K562 (cell line): ENCODE measurements at regions not wholly inside any gene's neighbourhood (a gene's known extent, or its start where the extent isn't known, plus 50 kb on each side); places are given as distances from the start of the nearest gene placed in this dataset.

Experiments
- ATAC-seq: fragments of 200-7000 bp; cut with Tn5 transposase; 3 replicates; pipeline ENCODE4 v1.9.1; 2020; ENCODE audit warnings: moderate library complexity
- BruUV-seq: library from RNA; stranded (reverse); fragments of 400-500 nt; replicated peaks from 2 replicates; lab custom pipeline; 2021; lab: Mats Ljungman, UMichigan
- CTCF ChIA-PET: fragments of 300-600 bp; formaldehyde crosslinking; extraction: SDS; loops from one replicate; lab custom pipeline; 2021; ENCODE audit warnings: low intra/inter-chr PET ratio; lab: Yijun Ruan, JAX
- POLR2A ChIA-PET: fragments of 300-600, 350-650 bp; sonication (Branson Sonifier 250); formaldehyde crosslinking; extraction: SDS; loops from one replicate; lab custom pipeline; 2021; ENCODE audit warnings: antibody characterized with exemption, inconsistent platforms; lab: Yijun Ruan, JAX
- DNase-seq, 4 experiments: peaks; one replicate each; pipeline versions ENCODE4 v3.0.0 to v3.0.0-alpha.2; 2011 to 2018; ENCODE audit warnings: low spot score in 3 of 4, mixed read lengths in 3 of 4; ENCODE audit errors: extremely low read depth in 1 of 4
- FAIRE-seq: peaks from 2 replicates; lab custom pipeline; 2011; peaks lifted over from hg19 to GRCh38; lab: Jason Lieb, UNC
- H2AFZ ChIP-seq: 2 replicates; pipeline ENCODE4 v1.6.0; 2011; ENCODE audit warnings: low read depth, low read length, control low read depth, inconsistent platforms
- H3K27ac ChIP-seq: fragments of 200-600 bp; 3 replicates; pipeline ENCODE4 v1.8.0; 2011; ENCODE audit warnings: low read depth, mild to moderate bottlenecking, control low read depth, inconsistent platforms, low read length, moderate library complexity, mixed read lengths; ENCODE audit errors: extremely low read depth
- H3K27me3 ChIP-seq, 2 experiments: fragments of 300-600 bp in 1 of 2; 2 replicates in 1 of 2; 3 replicates in 1 of 2; pipeline versions ENCODE4 v1.6.0 to v1.8.0; 2011; ENCODE audit warnings: inconsistent platforms in 2 of 2, low read length in 2 of 2, mild to moderate bottlenecking in 1 of 2, mixed read lengths in 1 of 2, moderate library complexity in 1 of 2; ENCODE audit not compliant: control insufficient read depth in 2 of 2, insufficient read depth in 2 of 2
- H3K36me3 ChIP-seq: fragments of 300-600 bp; 3 replicates; pipeline ENCODE4 v1.8.0; 2011; ENCODE audit warnings: mild to moderate bottlenecking, low read length, inconsistent platforms; ENCODE audit not compliant: control insufficient read depth, insufficient read depth
- H3K4me1 ChIP-seq, 2 experiments: fragments of 200-600 bp in 1 of 2; replicated peaks in 1 of 2; 2 replicates in 1 of 2; 3 replicates in 1 of 2; pipeline versions ENCODE4 v1.5.1 to v1.8.0; 2011; ENCODE audit warnings: inconsistent platforms in 2 of 2, low read length in 2 of 2, mild to moderate bottlenecking in 1 of 2, mixed read lengths in 1 of 2, moderate library complexity in 1 of 2; ENCODE audit not compliant: control insufficient read depth in 2 of 2, insufficient read depth in 2 of 2
- H3K4me2 ChIP-seq: 2 replicates; pipeline ENCODE4 v1.6.1; 2011; ENCODE audit warnings: low read length, control low read depth, inconsistent platforms, mixed read lengths; ENCODE audit not compliant: insufficient read depth
- H3K4me3 ChIP-seq: fragments of 200-600 bp; sonication (generic), shearing (Covaris generic); 2 replicates; pipeline ENCODE4 v1.5.1; 2016; ENCODE audit warnings: control low read depth, inconsistent platforms
- H3K79me2 ChIP-seq: fragments of 200-600 bp; 3 replicates; pipeline ENCODE4 v1.8.0; 2011; ENCODE audit warnings: low read length, inconsistent platforms; ENCODE audit not compliant: control insufficient read depth, insufficient read depth
- H3K9ac ChIP-seq, 2 experiments: 2 replicates each; pipeline versions ENCODE4 v1.6.0 to v1.6.1; 2011; ENCODE audit warnings: low read depth in 2 of 2, low read length in 2 of 2, control low read depth in 1 of 2, inconsistent platforms in 1 of 2, mild to moderate bottlenecking in 1 of 2, mixed read lengths in 1 of 2; ENCODE audit not compliant: insufficient read depth in 1 of 2
- H3K9me1 ChIP-seq: one replicate; pipeline ENCODE4 v1.6.0; 2011; ENCODE audit warnings: inconsistent platforms, mild to moderate bottlenecking, low read length, moderate library complexity; ENCODE audit not compliant: control insufficient read depth, insufficient read depth
- H3K9me3 ChIP-seq: replicated peaks from 2 replicates; pipeline ENCODE4 v1.5.1; 2011; ENCODE audit warnings: low read depth, low read length, inconsistent platforms; ENCODE audit not compliant: control insufficient read depth, insufficient read depth
- H4K20me1 ChIP-seq: replicated peaks from 2 replicates; pipeline ENCODE4 v1.6.1; 2011; ENCODE audit warnings: low read length, inconsistent platforms, mixed read lengths; ENCODE audit not compliant: control insufficient read depth, insufficient read depth
- ADNP ChIP-seq: fragments of 200-800 bp; sonication (Bioruptor generic); IDR thresholded peaks from 2 replicates; pipeline ENCODE4 v1.6.1; 2016; ENCODE audit warnings: missing genetic modification characterization, missing compliant biosample characterization
- ARID2 ChIP-seq: fragments of 450-650 bp; IDR thresholded peaks from 2 replicates; pipeline ENCODE4 v1.6.1; 2017; ENCODE audit warnings: antibody characterized with exemption, mild to moderate bottlenecking
- GATA2 ChIP-seq: sonication (generic); formaldehyde crosslinking; IDR thresholded peaks from 2 replicates; pipeline ENCODE4 v1.4.0; 2020; ENCODE audit warnings: mild to moderate bottlenecking, missing genetic modification reagents
- HNRNPUL1 ChIP-seq: fragments of 200-400 bp; formaldehyde crosslinking; IDR thresholded peaks from 2 replicates; pipeline ENCODE4 v1.6.1; 2017; ENCODE audit warnings: low read length
- NR3C1 ChIP-seq: sonication (generic); formaldehyde crosslinking; IDR thresholded peaks from 2 replicates; pipeline ENCODE4 v1.8.1; 2022; ENCODE audit warnings: missing genetic modification reagents
- RAD51 ChIP-seq: fragments of 450-650 bp; IDR thresholded peaks from 2 replicates; pipeline ENCODE4 v1.7.1; 2016; ENCODE audit warnings: low read depth, mild to moderate bottlenecking, borderline replicate concordance
- RBM25 ChIP-seq: fragments of 200-400 bp; formaldehyde crosslinking; IDR thresholded peaks from 2 replicates; pipeline ENCODE4 v1.6.1; 2018; ENCODE audit warnings: low read length, low read depth, moderate library complexity; ENCODE audit not compliant: severe bottlenecking
- SMARCE1 ChIP-seq: fragments of 450-650 bp; IDR thresholded peaks from 2 replicates; pipeline ENCODE4 v1.7.1; 2016; ENCODE audit warnings: mild to moderate bottlenecking
- ZBTB7A ChIP-seq: IDR thresholded peaks from 2 replicates; pipeline ENCODE4 v1.6.1; 2011; ENCODE audit warnings: low read depth, mild to moderate bottlenecking, low read length, moderate library complexity, borderline replicate concordance; ENCODE audit not compliant: control insufficient read depth
- ZC3H8 ChIP-seq: fragments of 450-650 bp; IDR thresholded peaks from 2 replicates; pipeline ENCODE4 v1.6.1; 2017
- ZFPM2 ChIP-seq: fragments of 250-450 bp; sonication (Bioruptor Pico); IDR thresholded peaks from 2 replicates; pipeline ENCODE4 v1.5.1; 2022; ENCODE audit warnings: mild to moderate bottlenecking
- ZFX ChIP-seq: sonication (generic); formaldehyde crosslinking; IDR thresholded peaks from 2 replicates; pipeline ENCODE4 v1.8.0; 2022; ENCODE audit warnings: mild to moderate bottlenecking, missing genetic modification reagents, moderate library complexity
- ZNF239 ChIP-seq: fragments of 250-450 bp; sonication (Bioruptor Pico); IDR thresholded peaks from 2 replicates; pipeline ENCODE4 v1.4.0; 2020; ENCODE audit warnings: mild to moderate bottlenecking
- WGBS: fragments of 100-300 bp; shearing (Covaris generic); methylation state at CpG from one replicate; pipeline ENCODE4 v1.1.6; 2016; ENCODE audit warnings: low coverage, mixed read lengths; ENCODE audit not compliant: insufficient coverage; ENCODE audit errors: missing lambda C conversion rate; 5-methylcytosine and 5-hydroxymethylcytosine counted together
- in situ Hi-C: fragments of 300-500 bp; cut with MboI; formaldehyde crosslinking; loops from 4 replicates; pipeline ENCODE4 v1.15.0; 2018; ENCODE audit warnings: inconsistent platforms, mixed read lengths
- intact Hi-C: fragments of 100-400 bp; cut with micrococcal nuclease; formaldehyde crosslinking; loops from 2 replicates; pipeline ENCODE4 v1.14.2; 2022
- TF ChIP-seq, protein P1 (sequence below): fragments of 450-650 bp; IDR thresholded peaks from 2 replicates; pipeline ENCODE4 v1.7.0; 2016; ENCODE audit warnings: borderline replicate concordance
- TF ChIP-seq, protein P2 (sequence below): IDR thresholded peaks from 2 replicates; pipeline ENCODE4 v1.6.1; 2016; ENCODE audit warnings: missing genetic modification characterization, missing compliant biosample characterization

DNA sequence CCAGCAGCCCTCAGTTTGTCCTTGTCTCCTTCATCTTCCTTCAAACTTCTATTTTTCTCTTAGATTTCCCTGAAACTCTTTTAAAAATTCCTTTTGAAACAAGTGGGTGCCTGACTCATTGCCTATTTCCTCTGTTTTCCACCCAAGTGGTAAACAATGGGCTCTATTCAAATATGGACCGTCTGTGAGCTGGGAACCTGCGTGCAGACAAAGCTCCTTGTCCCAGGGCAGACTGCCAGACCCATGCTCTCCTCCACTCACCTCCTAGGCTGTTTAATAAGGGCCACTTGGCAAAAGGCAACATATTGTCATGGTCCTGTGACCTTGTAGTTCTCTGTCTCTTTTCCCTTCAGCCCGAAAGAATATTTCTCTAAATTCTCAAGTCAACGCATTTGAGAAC lies 332.7 kb upstream of the THBS1 start:
- intact Hi-C loops (no loop called here), in situ Hi-C loops (no loop called here)
- Histone ChIP-seq H3K27me3 (peaks cover 0 to 3% of the 10 kb centered on the region in 2 experiments; a peak in 2 of 5 replicates), H3K27ac (no peak overlapping the region), H3K4me3 (no peak overlapping the region), H4K20me1 (no peaks in the 10 kb centered on the region), H3K79me2 (no peaks in the 10 kb centered on the region), H3K9me1 (no peaks in the 10 kb centered on the region), H3K9ac (no peak overlapping the region), H3K9me3 (no peaks in the 10 kb centered on the region), H2AFZ (no peak overlapping the region), H3K4me1 (no peaks in the 10 kb centered on the region), H3K4me2 (no peak overlapping the region), H3K36me3 (no peaks in the 10 kb centered on the region)
- ATAC-seq (no peak), FAIRE-seq (no peak), DNase-seq (no peak)
- no TSS peak for BruUV-seq
- ChIA-PET POLR2A (no interaction called here), CTCF (no interaction called here)
- WGBS = 0% methylated on average over 4 of the region's 4 CpGs
- TF ChIP-seq ARID2 (no peak), HNRNPUL1 (no peak), SMARCE1 (no peak), ZNF239 (CRISPR knock-in tag) (no peak), ZFX (CRISPR knock-in tag) (no peak), ZFPM2 (CRISPR knock-in tag) (no peak), ADNP (tag) (no peak), NR3C1 (no peak), ZC3H8 (no peak), RAD51 (no peak), RBM25 (no peak), GATA2 (no peak), ZBTB7A (no peak)
- TF ChIP-seq, protein P1, sequence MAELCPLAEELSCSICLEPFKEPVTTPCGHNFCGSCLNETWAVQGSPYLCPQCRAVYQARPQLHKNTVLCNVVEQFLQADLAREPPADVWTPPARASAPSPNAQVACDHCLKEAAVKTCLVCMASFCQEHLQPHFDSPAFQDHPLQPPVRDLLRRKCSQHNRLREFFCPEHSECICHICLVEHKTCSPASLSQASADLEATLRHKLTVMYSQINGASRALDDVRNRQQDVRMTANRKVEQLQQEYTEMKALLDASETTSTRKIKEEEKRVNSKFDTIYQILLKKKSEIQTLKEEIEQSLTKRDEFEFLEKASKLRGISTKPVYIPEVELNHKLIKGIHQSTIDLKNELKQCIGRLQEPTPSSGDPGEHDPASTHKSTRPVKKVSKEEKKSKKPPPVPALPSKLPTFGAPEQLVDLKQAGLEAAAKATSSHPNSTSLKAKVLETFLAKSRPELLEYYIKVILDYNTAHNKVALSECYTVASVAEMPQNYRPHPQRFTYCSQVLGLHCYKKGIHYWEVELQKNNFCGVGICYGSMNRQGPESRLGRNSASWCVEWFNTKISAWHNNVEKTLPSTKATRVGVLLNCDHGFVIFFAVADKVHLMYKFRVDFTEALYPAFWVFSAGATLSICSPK = no peak
- TF ChIP-seq, protein P2, sequence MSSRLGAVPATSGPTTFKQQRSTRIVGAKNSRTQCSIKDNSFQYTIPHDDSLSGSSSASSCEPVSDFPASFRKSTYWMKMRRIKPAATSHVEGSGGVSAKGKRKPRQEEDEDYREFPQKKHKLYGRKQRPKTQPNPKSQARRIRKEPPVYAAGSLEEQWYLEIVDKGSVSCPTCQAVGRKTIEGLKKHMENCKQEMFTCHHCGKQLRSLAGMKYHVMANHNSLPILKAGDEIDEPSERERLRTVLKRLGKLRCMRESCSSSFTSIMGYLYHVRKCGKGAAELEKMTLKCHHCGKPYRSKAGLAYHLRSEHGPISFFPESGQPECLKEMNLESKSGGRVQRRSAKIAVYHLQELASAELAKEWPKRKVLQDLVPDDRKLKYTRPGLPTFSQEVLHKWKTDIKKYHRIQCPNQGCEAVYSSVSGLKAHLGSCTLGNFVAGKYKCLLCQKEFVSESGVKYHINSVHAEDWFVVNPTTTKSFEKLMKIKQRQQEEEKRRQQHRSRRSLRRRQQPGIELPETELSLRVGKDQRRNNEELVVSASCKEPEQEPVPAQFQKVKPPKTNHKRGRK (tag) = no peak
- TF ChIP-seq, all 486 proteins: peak for 0
